HEK293 (cell line): ENCODE measurements at regions not wholly inside any gene's neighbourhood (a gene's known extent, or its start where the extent isn't known, plus 50 kb on each side); places are given as distances from the start of the nearest gene placed in this dataset.

Experiments
- CTCF ChIA-PET: fragments of 350-600 bp; formaldehyde crosslinking; extraction: SDS; loops from one replicate; lab custom pipeline; 2021; ENCODE audit warnings: antibody characterized with exemption; lab: Yijun Ruan, JAX
- POLR2A ChIA-PET: fragments of 300-600 bp; formaldehyde crosslinking; extraction: SDS; loops from one replicate; lab custom pipeline; 2020; ENCODE audit warnings: antibody characterized with exemption, inconsistent platforms; lab: Yijun Ruan, JAX
- H3K27ac ChIP-seq: fragments of 200-500 bp; sonication (Bioruptor generic); 2 replicates; pipeline ENCODE4 v1.5.1; 2014; ENCODE audit warnings: low read depth, low read length, control low read depth, inconsistent platforms; ENCODE audit errors: extremely low read depth
- H3K36me3 ChIP-seq, 2 experiments: fragments of 200-500 bp in 1 of 2; sonication (Bioruptor generic) in 1 of 2; 1 replicate in 1 of 2; 2 replicates in 1 of 2; pipeline ENCODE4 v1.5.1; 2014 to 2017; ENCODE audit warnings: inconsistent platforms in 2 of 2, low read length in 2 of 2; ENCODE audit not compliant: control insufficient read depth in 2 of 2, insufficient read depth in 1 of 2
- H3K4me1 ChIP-seq: fragments of 200-500 bp; sonication (Bioruptor generic); 2 replicates; pipeline ENCODE4 v1.5.1; 2014; ENCODE audit warnings: mild to moderate bottlenecking, low read length, inconsistent platforms; ENCODE audit not compliant: control insufficient read depth, insufficient read depth
- H3K4me3 ChIP-seq: 2 replicates; pipeline ENCODE4 v1.5.1; 2011; ENCODE audit warnings: low read depth, mild to moderate bottlenecking, control low read depth, low read length, moderate library complexity
- H3K9me3 ChIP-seq: fragments of 200-500 bp; sonication (Bioruptor generic); 2 replicates; pipeline ENCODE4 v1.5.1; 2014; ENCODE audit warnings: low read depth, low read length, inconsistent platforms; ENCODE audit not compliant: control insufficient read depth, insufficient read depth
- RBAK ChIP-seq: fragments of 450-650 bp; formaldehyde crosslinking; IDR thresholded peaks from 2 replicates; pipeline ENCODE4 v1.5.1; 2016; ENCODE audit warnings: missing biosample characterization, missing genetic modification characterization
- SALL2 ChIP-seq: fragments of 450-650 bp; formaldehyde crosslinking; IDR thresholded peaks from 2 replicates; pipeline ENCODE4 v1.5.0; 2017; ENCODE audit warnings: missing biosample characterization, mild to moderate bottlenecking, missing genetic modification characterization, borderline replicate concordance
- SETDB1 ChIP-seq: IDR thresholded peaks from one replicate; pipeline ENCODE4 v1.6.1; 2017; ENCODE audit warnings: mild to moderate bottlenecking, low read length, moderate library complexity, mixed read lengths; ENCODE audit not compliant: insufficient read length
- SP7 ChIP-seq: fragments of 450-650 bp; formaldehyde crosslinking; IDR thresholded peaks from 2 replicates; pipeline ENCODE4 v1.5.1; 2016; ENCODE audit warnings: missing biosample characterization, missing genetic modification characterization
- ZBTB17 ChIP-seq: fragments of 450-650 bp; formaldehyde crosslinking; IDR thresholded peaks from 2 replicates; pipeline ENCODE4 v1.5.1; 2016; ENCODE audit warnings: missing biosample characterization, missing genetic modification characterization
- ZNF10 ChIP-seq: fragments of 450-650 bp; formaldehyde crosslinking; IDR thresholded peaks from 2 replicates; pipeline ENCODE4 v1.5.1; 2017; ENCODE audit warnings: missing biosample characterization, missing genetic modification characterization
- ZNF133 ChIP-seq: fragments of 450-650 bp; formaldehyde crosslinking; IDR thresholded peaks from 2 replicates; pipeline ENCODE4 v1.5.1; 2016; ENCODE audit warnings: missing biosample characterization, missing genetic modification characterization
- ZNF214 ChIP-seq: fragments of 450-650 bp; formaldehyde crosslinking; IDR thresholded peaks from 2 replicates; pipeline ENCODE4 v1.5.1; 2017; ENCODE audit warnings: missing biosample characterization, mild to moderate bottlenecking, missing genetic modification characterization, borderline replicate concordance
- ZNF302 ChIP-seq: fragments of 450-650 bp; formaldehyde crosslinking; IDR thresholded peaks from 2 replicates; pipeline ENCODE4 v1.5.1; 2016; ENCODE audit warnings: missing biosample characterization, missing genetic modification characterization, low read depth
- ZNF404 ChIP-seq: fragments of 450-650 bp; formaldehyde crosslinking; IDR thresholded peaks from 2 replicates; pipeline ENCODE4 v1.5.1; 2017; ENCODE audit warnings: missing biosample characterization, missing genetic modification characterization
- ZNF433 ChIP-seq: fragments of 450-650 bp; formaldehyde crosslinking; IDR thresholded peaks from 2 replicates; pipeline ENCODE4 v1.5.1; 2016; ENCODE audit warnings: missing biosample characterization, missing genetic modification characterization, low read depth
- ZNF514 ChIP-seq: fragments of 450-650 bp; formaldehyde crosslinking; IDR thresholded peaks from 2 replicates; pipeline ENCODE4 v1.5.1; 2016; ENCODE audit warnings: missing biosample characterization, missing genetic modification characterization
- ZNF571 ChIP-seq: fragments of 450-650 bp; formaldehyde crosslinking; IDR thresholded peaks from 2 replicates; pipeline ENCODE4 v1.5.0; 2017; ENCODE audit warnings: missing biosample characterization, missing genetic modification characterization
- ZNF701 ChIP-seq: fragments of 450-650 bp; formaldehyde crosslinking; IDR thresholded peaks from 2 replicates; pipeline ENCODE4 v1.5.1; 2016; ENCODE audit warnings: missing biosample characterization, missing genetic modification characterization
- ZNF777 ChIP-seq: fragments of 450-650 bp; formaldehyde crosslinking; IDR thresholded peaks from 2 replicates; pipeline ENCODE4 v1.5.1; 2017; ENCODE audit warnings: missing biosample characterization, missing genetic modification characterization, borderline replicate concordance
- ZSCAN16 ChIP-seq: fragments of 450-650 bp; formaldehyde crosslinking; IDR thresholded peaks from 2 replicates; pipeline ENCODE4 v1.5.1; 2016; ENCODE audit warnings: missing biosample characterization, missing genetic modification characterization
- TF ChIP-seq, protein P1 (sequence below): fragments of 450-650 bp; formaldehyde crosslinking; IDR thresholded peaks from 2 replicates; pipeline ENCODE4 v1.5.1; 2016; ENCODE audit warnings: missing biosample characterization, missing genetic modification characterization
- TF ChIP-seq, protein P2 (sequence below): fragments of 450-650 bp; formaldehyde crosslinking; conservative IDR thresholded peaks from 2 replicates; pipeline ENCODE4 v1.5.1; 2016; ENCODE audit warnings: low read depth, missing biosample characterization, missing genetic modification characterization
- TF ChIP-seq, protein P3 (sequence below): fragments of 450-650 bp; formaldehyde crosslinking; IDR thresholded peaks from 2 replicates; pipeline ENCODE4 v1.5.1; 2016; ENCODE audit warnings: missing biosample characterization, missing genetic modification characterization, low read depth
- TF ChIP-seq, protein P4 (sequence below): fragments of 450-650 bp; formaldehyde crosslinking; IDR thresholded peaks from 2 replicates; pipeline ENCODE4 v1.5.1; 2016; ENCODE audit warnings: missing biosample characterization, missing genetic modification characterization, borderline replicate concordance
- TF ChIP-seq, protein P5 (sequence below): fragments of 450-650 bp; formaldehyde crosslinking; IDR thresholded peaks from 2 replicates; pipeline ENCODE4 v1.5.1; 2017; ENCODE audit warnings: missing biosample characterization, missing genetic modification characterization

DNA sequence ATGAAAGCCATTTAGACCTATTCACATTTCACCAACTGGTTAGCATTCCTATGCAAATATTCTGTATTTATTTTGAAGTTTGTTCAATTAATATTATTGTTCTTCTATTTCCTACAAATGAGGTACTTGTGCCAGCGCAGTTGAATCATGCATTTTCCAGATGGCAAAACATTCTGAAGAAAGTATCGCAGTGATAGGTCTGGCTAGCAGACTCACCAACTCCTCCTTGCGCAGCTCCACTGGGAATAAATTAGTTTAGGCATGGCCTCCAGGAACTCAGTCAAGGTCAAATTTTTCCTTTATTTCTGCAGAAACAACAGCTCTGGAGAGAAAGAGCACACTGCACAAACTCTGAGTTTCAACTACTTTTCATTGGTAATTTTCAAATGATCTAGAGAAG is 437.7 kb downstream of the COL12A1 start (continued):
- TF ChIP-seq, protein P1, sequence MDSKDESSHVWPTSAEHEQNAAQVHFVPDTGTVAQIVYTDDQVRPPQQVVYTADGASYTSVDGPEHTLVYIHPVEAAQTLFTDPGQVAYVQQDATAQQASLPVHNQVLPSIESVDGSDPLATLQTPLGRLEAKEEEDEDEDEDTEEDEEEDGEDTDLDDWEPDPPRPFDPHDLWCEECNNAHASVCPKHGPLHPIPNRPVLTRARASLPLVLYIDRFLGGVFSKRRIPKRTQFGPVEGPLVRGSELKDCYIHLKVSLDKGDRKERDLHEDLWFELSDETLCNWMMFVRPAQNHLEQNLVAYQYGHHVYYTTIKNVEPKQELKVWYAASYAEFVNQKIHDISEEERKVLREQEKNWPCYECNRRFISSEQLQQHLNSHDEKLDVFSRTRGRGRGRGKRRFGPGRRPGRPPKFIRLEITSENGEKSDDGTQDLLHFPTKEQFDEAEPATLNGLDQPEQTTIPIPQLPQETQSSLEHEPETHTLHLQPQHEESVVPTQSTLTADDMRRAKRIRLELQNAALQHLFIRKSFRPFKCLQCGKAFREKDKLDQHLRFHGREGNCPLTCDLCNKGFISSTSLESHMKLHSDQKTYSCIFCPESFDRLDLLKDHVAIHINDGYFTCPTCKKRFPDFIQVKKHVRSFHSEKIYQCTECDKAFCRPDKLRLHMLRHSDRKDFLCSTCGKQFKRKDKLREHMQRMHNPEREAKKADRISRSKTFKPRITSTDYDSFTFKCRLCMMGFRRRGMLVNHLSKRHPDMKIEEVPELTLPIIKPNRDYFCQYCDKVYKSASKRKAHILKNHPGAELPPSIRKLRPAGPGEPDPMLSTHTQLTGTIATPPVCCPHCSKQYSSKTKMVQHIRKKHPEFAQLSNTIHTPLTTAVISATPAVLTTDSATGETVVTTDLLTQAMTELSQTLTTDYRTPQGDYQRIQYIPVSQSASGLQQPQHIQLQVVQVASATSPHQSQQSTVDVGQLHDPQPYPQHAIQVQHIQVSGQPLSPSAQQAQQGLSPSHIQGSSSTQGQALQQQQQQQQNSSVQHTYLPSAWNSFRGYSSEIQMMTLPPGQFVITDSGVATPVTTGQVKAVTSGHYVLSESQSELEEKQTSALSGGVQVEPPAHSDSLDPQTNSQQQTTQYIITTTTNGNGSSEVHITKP (tag by site-specific recombination), result no peak
- TF ChIP-seq ZBTB17 (tag by site-specific recombination), result no peak

DNA sequence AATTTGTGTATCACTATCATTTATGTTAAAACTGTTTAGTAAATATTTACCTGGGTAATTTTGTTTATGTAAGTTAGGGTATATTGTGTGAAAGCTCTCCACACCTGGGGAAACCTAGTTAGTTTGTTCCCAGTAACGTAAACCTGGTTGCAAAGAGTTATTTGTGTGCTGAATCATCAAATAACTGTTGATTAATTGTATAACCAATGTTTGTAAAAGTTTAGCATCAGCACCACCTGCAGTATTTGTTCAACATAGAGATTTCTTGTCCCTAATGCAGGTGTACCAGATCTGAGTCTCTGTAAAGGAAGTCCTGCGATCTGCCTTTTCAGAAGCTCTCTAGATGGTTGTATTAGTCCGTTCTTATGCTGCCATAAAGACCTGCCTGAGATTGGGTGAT is 440.4 kb downstream of the COL12A1 start:
- CTCF ChIA-PET, result no interaction called here
- Histone ChIP-seq H3K27ac (no peak overlapping the region), H3K36me3 (no peaks in the 10 kb centered on the region), H3K9me3 (no peaks in the 10 kb centered on the region), H3K4me1 (no peaks in the 10 kb centered on the region), H3K4me3 (no peak overlapping the region)
- no peak for TF ChIP-seq ZNF404 (tag by site-specific recombination)
- TF ChIP-seq ZNF302 (tag by site-specific recombination), result no peak
- no peak for TF ChIP-seq ZNF433 (tag by site-specific recombination)
- TF ChIP-seq SALL2 (tag by site-specific recombination), result no peak
- TF ChIP-seq SP7 (tag by site-specific recombination), result no peak
- no peak for TF ChIP-seq ZNF777 (tag by site-specific recombination)
- TF ChIP-seq ZNF701, result no peak
- TF ChIP-seq, protein P2, sequence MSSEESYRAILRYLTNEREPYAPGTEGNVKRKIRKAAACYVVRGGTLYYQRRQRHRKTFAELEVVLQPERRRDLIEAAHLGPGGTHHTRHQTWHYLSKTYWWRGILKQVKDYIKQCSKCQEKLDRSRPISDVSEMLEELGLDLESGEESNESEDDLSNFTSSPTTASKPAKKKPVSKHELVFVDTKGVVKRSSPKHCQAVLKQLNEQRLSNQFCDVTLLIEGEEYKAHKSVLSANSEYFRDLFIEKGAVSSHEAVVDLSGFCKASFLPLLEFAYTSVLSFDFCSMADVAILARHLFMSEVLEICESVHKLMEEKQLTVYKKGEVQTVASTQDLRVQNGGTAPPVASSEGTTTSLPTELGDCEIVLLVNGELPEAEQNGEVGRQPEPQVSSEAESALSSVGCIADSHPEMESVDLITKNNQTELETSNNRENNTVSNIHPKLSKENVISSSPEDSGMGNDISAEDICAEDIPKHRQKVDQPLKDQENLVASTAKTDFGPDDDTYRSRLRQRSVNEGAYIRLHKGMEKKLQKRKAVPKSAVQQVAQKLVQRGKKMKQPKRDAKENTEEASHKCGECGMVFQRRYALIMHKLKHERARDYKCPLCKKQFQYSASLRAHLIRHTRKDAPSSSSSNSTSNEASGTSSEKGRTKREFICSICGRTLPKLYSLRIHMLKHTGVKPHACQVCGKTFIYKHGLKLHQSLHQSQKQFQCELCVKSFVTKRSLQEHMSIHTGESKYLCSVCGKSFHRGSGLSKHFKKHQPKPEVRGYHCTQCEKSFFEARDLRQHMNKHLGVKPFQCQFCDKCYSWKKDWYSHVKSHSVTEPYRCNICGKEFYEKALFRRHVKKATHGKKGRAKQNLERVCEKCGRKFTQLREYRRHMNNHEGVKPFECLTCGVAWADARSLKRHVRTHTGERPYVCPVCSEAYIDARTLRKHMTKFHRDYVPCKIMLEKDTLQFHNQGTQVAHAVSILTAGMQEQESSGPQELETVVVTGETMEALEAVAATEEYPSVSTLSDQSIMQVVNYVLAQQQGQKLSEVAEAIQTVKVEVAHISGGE (tag by site-specific recombination), result no peak
- TF ChIP-seq, protein P3, sequence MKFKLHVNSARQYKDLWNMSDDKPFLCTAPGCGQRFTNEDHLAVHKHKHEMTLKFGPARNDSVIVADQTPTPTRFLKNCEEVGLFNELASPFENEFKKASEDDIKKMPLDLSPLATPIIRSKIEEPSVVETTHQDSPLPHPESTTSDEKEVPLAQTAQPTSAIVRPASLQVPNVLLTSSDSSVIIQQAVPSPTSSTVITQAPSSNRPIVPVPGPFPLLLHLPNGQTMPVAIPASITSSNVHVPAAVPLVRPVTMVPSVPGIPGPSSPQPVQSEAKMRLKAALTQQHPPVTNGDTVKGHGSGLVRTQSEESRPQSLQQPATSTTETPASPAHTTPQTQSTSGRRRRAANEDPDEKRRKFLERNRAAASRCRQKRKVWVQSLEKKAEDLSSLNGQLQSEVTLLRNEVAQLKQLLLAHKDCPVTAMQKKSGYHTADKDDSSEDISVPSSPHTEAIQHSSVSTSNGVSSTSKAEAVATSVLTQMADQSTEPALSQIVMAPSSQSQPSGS, result no peak
- no peak for TF ChIP-seq ZNF10
- TF ChIP-seq RBAK (tag by site-specific recombination), result no peak
- TF ChIP-seq ZSCAN16 (tag by site-specific recombination), result no peak
- TF ChIP-seq SETDB1, result no peak
- no peak for TF ChIP-seq ZNF514 (tag by site-specific recombination)
- TF ChIP-seq ZNF133, result no peak
- TF ChIP-seq, protein P4, sequence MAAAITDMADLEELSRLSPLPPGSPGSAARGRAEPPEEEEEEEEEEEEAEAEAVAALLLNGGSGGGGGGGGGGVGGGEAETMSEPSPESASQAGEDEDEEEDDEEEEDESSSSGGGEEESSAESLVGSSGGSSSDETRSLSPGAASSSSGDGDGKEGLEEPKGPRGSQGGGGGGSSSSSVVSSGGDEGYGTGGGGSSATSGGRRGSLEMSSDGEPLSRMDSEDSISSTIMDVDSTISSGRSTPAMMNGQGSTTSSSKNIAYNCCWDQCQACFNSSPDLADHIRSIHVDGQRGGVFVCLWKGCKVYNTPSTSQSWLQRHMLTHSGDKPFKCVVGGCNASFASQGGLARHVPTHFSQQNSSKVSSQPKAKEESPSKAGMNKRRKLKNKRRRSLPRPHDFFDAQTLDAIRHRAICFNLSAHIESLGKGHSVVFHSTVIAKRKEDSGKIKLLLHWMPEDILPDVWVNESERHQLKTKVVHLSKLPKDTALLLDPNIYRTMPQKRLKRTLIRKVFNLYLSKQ (tag by site-specific recombination), result no peak
- no peak for TF ChIP-seq ZNF571
- no peak for TF ChIP-seq ZNF214
- TF ChIP-seq, protein P5, sequence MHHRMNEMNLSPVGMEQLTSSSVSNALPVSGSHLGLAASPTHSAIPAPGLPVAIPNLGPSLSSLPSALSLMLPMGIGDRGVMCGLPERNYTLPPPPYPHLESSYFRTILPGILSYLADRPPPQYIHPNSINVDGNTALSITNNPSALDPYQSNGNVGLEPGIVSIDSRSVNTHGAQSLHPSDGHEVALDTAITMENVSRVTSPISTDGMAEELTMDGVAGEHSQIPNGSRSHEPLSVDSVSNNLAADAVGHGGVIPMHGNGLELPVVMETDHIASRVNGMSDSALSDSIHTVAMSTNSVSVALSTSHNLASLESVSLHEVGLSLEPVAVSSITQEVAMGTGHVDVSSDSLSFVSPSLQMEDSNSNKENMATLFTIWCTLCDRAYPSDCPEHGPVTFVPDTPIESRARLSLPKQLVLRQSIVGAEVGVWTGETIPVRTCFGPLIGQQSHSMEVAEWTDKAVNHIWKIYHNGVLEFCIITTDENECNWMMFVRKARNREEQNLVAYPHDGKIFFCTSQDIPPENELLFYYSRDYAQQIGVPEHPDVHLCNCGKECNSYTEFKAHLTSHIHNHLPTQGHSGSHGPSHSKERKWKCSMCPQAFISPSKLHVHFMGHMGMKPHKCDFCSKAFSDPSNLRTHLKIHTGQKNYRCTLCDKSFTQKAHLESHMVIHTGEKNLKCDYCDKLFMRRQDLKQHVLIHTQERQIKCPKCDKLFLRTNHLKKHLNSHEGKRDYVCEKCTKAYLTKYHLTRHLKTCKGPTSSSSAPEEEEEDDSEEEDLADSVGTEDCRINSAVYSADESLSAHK (tag by site-specific recombination), result no peak
- POLR2A ChIA-PET, result no interaction called here
